PC-3 (cell line): ENCODE measurements at regions not wholly inside any gene's neighbourhood (a gene's known extent, or its start where the extent isn't known, plus 50 kb on each side); places are given as distances from the start of the nearest gene placed in this dataset.
"Not testable (repeated sequence)": the region's sequence is repeated elsewhere in the genome, so short reads cannot be mapped to it uniquely, and the experiment has no call there.

ENCODE experiments used
- ATAC-seq: fragments of 200-7000 bp; cut with Tn5 transposase; 2 replicates; pipeline ENCODE4 v1.9.1; 2020; ENCODE audit warnings: mild to moderate bottlenecking, moderate library complexity
- BruUV-seq: library from RNA; stranded (reverse); fragments of 400-500 nt; replicated peaks from 2 replicates; lab custom pipeline; 2021; lab: Mats Ljungman, UMichigan
- CTCF ChIA-PET: fragments of 300-600 bp; sonication (Branson Sonifier 250); formaldehyde crosslinking; loops from one replicate; lab custom pipeline; 2022; ENCODE audit warnings: antibody characterized with exemption; lab: Charles Lee
- POLR2A ChIA-PET: fragments of 300-600 bp; sonication (Branson Sonifier 250); formaldehyde crosslinking; loops from one replicate; lab custom pipeline; 2022; ENCODE audit warnings: antibody characterized with exemption; ENCODE audit not compliant: unreplicated experiment; lab: Charles Lee
- DNase-seq: peaks from one replicate; pipeline ENCODE4 v3.0.0-alpha.2; 2015
- H2AFZ ChIP-seq: fragments of 300-600 bp; sonication (generic); 2 replicates; pipeline ENCODE4 v1.6.0; 2016; ENCODE audit warnings: antibody characterized with exemption, low read length
- H3F3A ChIP-seq: fragments of 300-600 bp; sonication (generic); one replicate; pipeline ENCODE4 v1.6.0; 2017; ENCODE audit warnings: antibody characterized with exemption, low read length, control low read depth, mild to moderate bottlenecking; ENCODE audit not compliant: unreplicated experiment
- H3K27ac ChIP-seq: fragments of 300-600 bp; sonication (generic); 2 replicates; pipeline ENCODE4 v1.5.1; 2016; ENCODE audit warnings: mild to moderate bottlenecking, low read length
- H3K27me3 ChIP-seq: fragments of 300-600 bp; sonication (generic); 2 replicates; pipeline ENCODE4 v1.6.1; 2016; ENCODE audit warnings: low read length, mixed read lengths
- H3K36me3 ChIP-seq: fragments of 300-600 bp; sonication (generic); 2 replicates; pipeline ENCODE4 v1.6.1; 2016; ENCODE audit warnings: low read depth, mixed run types, low read length, mixed read lengths
- H3K4me1 ChIP-seq: fragments of 300-600 bp; sonication (generic); 2 replicates; pipeline ENCODE4 v1.5.1; 2016; ENCODE audit warnings: low read length; ENCODE audit not compliant: insufficient read depth
- H3K4me2 ChIP-seq: fragments of 300-600 bp; sonication (generic); 2 replicates; pipeline ENCODE4 v1.6.0; 2016; ENCODE audit warnings: low read length
- H3K4me3 ChIP-seq: fragments of 300-600 bp; sonication (generic); 2 replicates; pipeline ENCODE4 v1.5.1; 2016; ENCODE audit warnings: mild to moderate bottlenecking, low read length, mixed read lengths
- H3K79me2 ChIP-seq: fragments of 300-600 bp; sonication (generic); 2 replicates; pipeline ENCODE4 v1.6.1; 2017; ENCODE audit warnings: low read length, mixed read lengths
- H3K9ac ChIP-seq: fragments of 300-600 bp; sonication (generic); 2 replicates; pipeline ENCODE4 v1.6.0; 2016; ENCODE audit warnings: mild to moderate bottlenecking, low read length
- H3K9me2 ChIP-seq: fragments of 300-600 bp; sonication (generic); replicated peaks from 2 replicates; pipeline ENCODE4 v1.6.1; 2016; ENCODE audit warnings: mixed run types, low read length, mixed read lengths
- H3K9me3 ChIP-seq: fragments of 300-600 bp; sonication (generic); 2 replicates; pipeline ENCODE4 v1.6.1; 2016; ENCODE audit warnings: low read length, mixed read lengths
- H4K20me1 ChIP-seq: fragments of 300-600 bp; sonication (generic); 2 replicates; pipeline ENCODE4 v1.6.1; 2016; ENCODE audit warnings: low read length, mixed read lengths
- CTCF ChIP-seq: fragments of 300-600 bp; sonication (generic); conservative IDR thresholded peaks from 2 replicates; pipeline ENCODE4 v1.5.1; 2017; ENCODE audit warnings: antibody characterized with exemption, low read depth, mild to moderate bottlenecking, low read length
- EZH2 ChIP-seq: fragments of 300-600 bp; sonication (generic); IDR thresholded peaks from one replicate; pipeline ENCODE4 v1.6.1; 2017; ENCODE audit warnings: antibody characterized with exemption, mild to moderate bottlenecking, low read length; ENCODE audit not compliant: unreplicated experiment
- EZH2phosphoT487 ChIP-seq: fragments of 300-600 bp; sonication (generic); IDR thresholded peaks from 2 replicates; pipeline ENCODE4 v1.6.1; 2018; ENCODE audit warnings: mild to moderate bottlenecking, antibody characterized with exemption, low read length, borderline replicate concordance
- intact Hi-C: fragments of 100-400 bp; cut with micrococcal nuclease; formaldehyde crosslinking; loops from 2 replicates; pipeline ENCODE4 v1.9.0; 2023

- H3K79me2 ChIP-seq, result no peaks in the 10 kb centered on the region
- H3K36me3 ChIP-seq, result no peaks in the 10 kb centered on the region
- no peaks in the 10 kb centered on the region for H4K20me1 ChIP-seq
- no peaks in the 10 kb centered on the region for H3K9me2 ChIP-seq
- TF ChIP-seq EZH2phosphoT487 (no peak), EZH2 (no peak), CTCF (no peak)
- ATAC-seq (no peak), DNase-seq (no peak)
- peaks cover 16% of the 10 kb centered on the region; the same call in 1 of the 2 replicates for H3K27me3 ChIP-seq
- no peak overlapping the region for H3K4me3 ChIP-seq
- H3K9me3 ChIP-seq, result no peaks in the 10 kb centered on the region
- CTCF ChIA-PET, result no interaction called here
- H3K4me2 ChIP-seq, result no peak overlapping the region
- no peak overlapping the region for H3K9ac ChIP-seq
- H3K4me1 ChIP-seq, result peaks cover 9% of the 10 kb centered on the region; the same call in 1 of the 2 replicates
- H3F3A ChIP-seq, result no peaks in the 10 kb centered on the region
- no TSS peak for BruUV-seq
- intact Hi-C loops, result no loop called here
- POLR2A ChIA-PET, result no interaction called here
- H3K27ac ChIP-seq, result no peak overlapping the region
- H2AFZ ChIP-seq, result no peak overlapping the region
These were observed 184.0 kb upstream of the C1orf87 start for GRCh38 chr1:60257531-60257930.

GRCh38 chr1:60255565-60255964, 182.0 kb upstream of the C1orf87 start:
- Histone ChIP-seq H3K4me3 (no peak overlapping the region), H4K20me1 (no peaks in the 10 kb centered on the region), H3K36me3 (no peaks in the 10 kb centered on the region), H3F3A (no peaks in the 10 kb centered on the region), H3K27me3 (0 out of 2 replicates have a peak, but pooled peaks cover 2% of the 10 kb centered on the region), H2AFZ (no peak overlapping the region), H3K9me2 (no peaks in the 10 kb centered on the region), H3K4me2 (no peak overlapping the region), H3K79me2 (no peaks in the 10 kb centered on the region), H3K9me3 (no peaks in the 10 kb centered on the region), H3K4me1 (peaks cover 9% of the 10 kb centered on the region; the same call in 1 of the 2 replicates), H3K9ac (no peak overlapping the region), H3K27ac (no peak overlapping the region)
- ATAC-seq (no peak), DNase-seq (peak; percentile 60)
- BruUV-seq, result no TSS peak
- TF ChIP-seq EZH2 (no peak), EZH2phosphoT487 (no peak), CTCF (no peak)
- POLR2A ChIA-PET, result no interaction called here
- intact Hi-C loops, result no loop called here
- CTCF ChIA-PET, result no interaction called here

GRCh38 chr1:60251426-60251825, 177.9 kb upstream of the C1orf87 start:
- Histone ChIP-seq H3K27me3 (no peaks in the 10 kb centered on the region), H3K27ac (no peak overlapping the region), H3K9me2 (no peaks in the 10 kb centered on the region), H3F3A (no peaks in the 10 kb centered on the region), H3K36me3 (no peaks in the 10 kb centered on the region), H3K4me1 (peaks cover 9% of the 10 kb centered on the region; the same call in 1 of the 2 replicates), H4K20me1 (no peaks in the 10 kb centered on the region), H3K9me3 (no peaks in the 10 kb centered on the region), H3K79me2 (no peaks in the 10 kb centered on the region), H3K4me2 (no peak overlapping the region), H3K4me3 (no peak overlapping the region), H2AFZ (no peak overlapping the region), H3K9ac (no peak overlapping the region)
- ATAC-seq (no peak), DNase-seq (no peak)
- intact Hi-C loops, result no loop called here
- BruUV-seq, result no TSS peak
- CTCF ChIA-PET, result no interaction called here
- POLR2A ChIA-PET, result no interaction called here
- no peak for TF ChIP-seq EZH2
- TF ChIP-seq EZH2phosphoT487, result no peak
- no peak for TF ChIP-seq CTCF

- H3K27ac ChIP-seq, H3K36me3 ChIP-seq, POLR2A ChIA-PET, H3K4me2 ChIP-seq, ATAC-seq, H3K9me2 ChIP-seq, DNase-seq, H3K4me3 ChIP-seq, H2AFZ ChIP-seq, H3K27me3 ChIP-seq, H4K20me1 ChIP-seq, H3K9ac ChIP-seq, intact Hi-C loops, H3F3A ChIP-seq, H3K79me2 ChIP-seq, H3K9me3 ChIP-seq, H3K4me1 ChIP-seq, BruUV-seq: not testable (repeated sequence)
- CTCF ChIA-PET, result interaction anchor here (0.6 kb wide), 1 partner anchor 416 kb away, joined by 3 read pairs; no protein-coding TSS in a partner anchor
These were observed 173.9 kb upstream of the C1orf87 start for GRCh38 chr1:60247467-60247866.
